IPS-18a (cell line): ENCODE measurements at regions not wholly inside any gene's neighbourhood (a gene's known extent, or its start where the extent isn't known, plus 50 kb on each side); places are given as distances from the start of the nearest gene placed in this dataset.

Source experiments
- H3K27ac ChIP-seq: one replicate; pipeline ENCODE4 v1.5.1; 2013; ENCODE audit warnings: low read length
- H3K27me3 ChIP-seq: one replicate; pipeline ENCODE4 v1.6.1; 2013; ENCODE audit warnings: mild to moderate bottlenecking, low read length; ENCODE audit not compliant: control insufficient read depth, insufficient read depth
- H3K36me3 ChIP-seq: one replicate; pipeline ENCODE4 v1.6.1; 2013; ENCODE audit warnings: low read depth, low read length; ENCODE audit not compliant: control insufficient read depth
- H3K4me1 ChIP-seq: one replicate; pipeline ENCODE4 v1.6.1; 2013; ENCODE audit warnings: low read depth, low read length; ENCODE audit not compliant: control insufficient read depth
- H3K4me3 ChIP-seq: one replicate; pipeline ENCODE4 v1.5.1; 2013; ENCODE audit warnings: low read length
- H3K9ac ChIP-seq: one replicate; pipeline ENCODE4 v1.6.1; 2013; ENCODE audit warnings: mild to moderate bottlenecking, low read length, moderate library complexity
- H3K9me3 ChIP-seq: one replicate; pipeline ENCODE4 v1.6.1; 2013; ENCODE audit warnings: low read depth, low read length; ENCODE audit not compliant: control insufficient read depth

DNA sequence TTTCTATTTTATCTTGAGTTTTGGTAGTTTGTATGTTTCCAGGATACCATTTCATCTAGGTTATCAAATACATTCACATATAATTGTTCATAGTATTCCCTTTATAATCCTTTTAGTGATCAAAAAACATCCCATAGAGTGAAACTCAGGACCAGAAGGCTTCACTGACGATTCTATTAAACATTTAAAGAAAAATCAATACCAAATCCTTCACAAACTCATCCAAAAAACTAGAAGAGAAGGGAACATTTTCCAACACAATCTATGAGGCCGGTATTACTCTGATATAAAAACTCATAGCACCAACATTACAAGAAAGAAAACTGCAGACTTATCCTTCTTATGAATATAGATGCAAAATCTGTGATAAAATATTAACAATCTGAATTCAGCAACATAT, 203.4 kb downstream of the ANKRD50 start:
- Histone ChIP-seq H3K27me3 (no peaks in the 10 kb centered on the region), H3K4me3 (no peak overlapping the region)

DNA sequence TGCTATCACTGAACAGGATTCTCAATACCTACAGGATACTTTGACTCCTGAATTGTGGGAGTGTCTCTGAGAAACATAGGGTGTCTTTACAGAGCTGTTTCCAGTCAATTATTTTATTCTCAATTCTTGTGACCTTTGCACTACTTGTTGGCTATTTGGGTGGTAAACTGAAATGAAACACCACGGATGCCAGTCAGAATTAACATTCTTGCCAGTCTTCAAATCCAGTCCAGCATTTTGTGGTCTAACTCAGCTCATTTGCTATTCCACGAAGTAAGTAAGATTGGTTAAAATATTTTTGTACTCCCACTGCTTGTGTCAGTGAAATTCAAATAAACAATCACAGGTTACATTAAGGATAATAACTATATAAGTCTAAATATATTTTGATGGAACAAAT, 197.9 kb downstream of the ANKRD50 start:
- no peaks in the 10 kb centered on the region for H3K27me3 ChIP-seq
- H3K36me3 ChIP-seq = no peaks in the 10 kb centered on the region
- H3K4me1 ChIP-seq = no peaks in the 10 kb centered on the region
- no peaks in the 10 kb centered on the region for H3K9me3 ChIP-seq
- no peak overlapping the region for H3K27ac ChIP-seq
- no peak overlapping the region for H3K4me3 ChIP-seq
- no peak overlapping the region for H3K9ac ChIP-seq

More for the DNA sequence above, 203.4 kb downstream of the ANKRD50 start:
- no peak overlapping the region for H3K9ac ChIP-seq
- no peaks in the 10 kb centered on the region for H3K4me1 ChIP-seq
- H3K36me3 ChIP-seq = no peaks in the 10 kb centered on the region
- no peak overlapping the region for H3K27ac ChIP-seq
- no peaks in the 10 kb centered on the region for H3K9me3 ChIP-seq

DNA sequence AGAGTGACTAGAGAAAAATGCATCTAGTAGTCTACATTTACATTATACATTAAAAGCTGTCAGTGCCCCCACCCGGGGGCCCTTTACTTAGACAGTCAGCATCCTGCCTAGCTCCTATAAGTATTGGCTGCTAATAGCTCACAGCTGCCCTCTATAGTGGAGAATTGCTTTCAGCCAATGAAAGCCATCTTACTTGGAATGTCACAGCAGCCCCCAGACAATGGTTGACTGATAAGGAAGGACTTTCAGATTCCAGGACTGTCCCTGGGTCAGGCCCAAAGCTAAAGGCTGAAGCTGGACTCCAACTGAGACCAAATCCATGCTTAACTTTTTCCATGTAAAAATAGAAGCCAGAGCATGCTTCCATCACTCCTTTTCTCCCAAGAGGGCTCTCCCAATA, 196.9 kb downstream of the ANKRD50 start:
- Histone ChIP-seq H3K9me3 (no peaks in the 10 kb centered on the region), H3K4me1 (no peaks in the 10 kb centered on the region), H3K36me3 (no peaks in the 10 kb centered on the region), H3K4me3 (no peak overlapping the region), H3K9ac (no peak overlapping the region), H3K27ac (no peak overlapping the region), H3K27me3 (no peaks in the 10 kb centered on the region)

DNA sequence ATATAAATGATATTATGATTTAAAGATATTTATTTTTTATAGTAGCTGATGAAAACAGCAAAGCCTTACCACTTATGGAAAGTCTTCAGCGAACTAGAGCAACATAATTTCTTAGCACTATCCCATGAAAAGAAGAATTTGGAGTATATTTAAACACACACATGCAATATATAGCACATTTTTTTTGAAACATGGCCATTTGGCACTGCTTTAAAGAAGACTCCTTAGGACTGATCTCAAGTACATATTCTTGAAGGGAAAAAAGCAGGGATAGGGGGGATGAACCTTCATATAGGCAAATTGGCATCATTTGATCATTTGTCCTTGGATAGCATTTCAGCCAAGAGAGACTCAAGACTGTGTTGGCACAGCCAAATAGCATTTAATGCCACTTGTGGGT, 193.3 kb downstream of the ANKRD50 start:
- Histone ChIP-seq H3K27ac (no peak overlapping the region), H3K27me3 (no peaks in the 10 kb centered on the region), H3K4me1 (no peaks in the 10 kb centered on the region), H3K9ac (no peak overlapping the region), H3K36me3 (no peaks in the 10 kb centered on the region), H3K4me3 (no peak overlapping the region), H3K9me3 (no peaks in the 10 kb centered on the region)

DNA sequence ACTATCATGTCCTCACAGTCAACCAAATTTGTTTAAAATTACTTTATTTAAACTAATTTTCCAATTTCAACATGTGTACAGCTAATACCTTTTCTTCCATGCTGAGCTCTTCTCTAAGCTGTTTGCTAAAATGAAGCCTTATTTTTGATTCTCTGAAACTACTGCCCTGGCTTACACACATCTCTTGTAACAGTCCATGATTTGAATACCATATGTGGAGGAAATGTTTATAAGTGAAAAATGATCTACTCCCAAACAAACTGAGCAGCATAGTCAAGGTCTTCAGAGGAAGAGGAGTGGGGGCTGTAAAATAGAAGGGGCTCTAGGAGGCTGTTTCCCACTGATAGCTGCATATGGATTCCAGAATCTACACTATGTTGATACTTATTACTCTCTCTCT, 188.7 kb downstream of the ANKRD50 start:
- H3K4me1 ChIP-seq = no peaks in the 10 kb centered on the region
- H3K4me3 ChIP-seq = no peak overlapping the region
- no peaks in the 10 kb centered on the region for H3K9me3 ChIP-seq
- no peaks in the 10 kb centered on the region for H3K27me3 ChIP-seq
- no peak overlapping the region for H3K9ac ChIP-seq
- H3K27ac ChIP-seq = no peak overlapping the region
- no peaks in the 10 kb centered on the region for H3K36me3 ChIP-seq

DNA sequence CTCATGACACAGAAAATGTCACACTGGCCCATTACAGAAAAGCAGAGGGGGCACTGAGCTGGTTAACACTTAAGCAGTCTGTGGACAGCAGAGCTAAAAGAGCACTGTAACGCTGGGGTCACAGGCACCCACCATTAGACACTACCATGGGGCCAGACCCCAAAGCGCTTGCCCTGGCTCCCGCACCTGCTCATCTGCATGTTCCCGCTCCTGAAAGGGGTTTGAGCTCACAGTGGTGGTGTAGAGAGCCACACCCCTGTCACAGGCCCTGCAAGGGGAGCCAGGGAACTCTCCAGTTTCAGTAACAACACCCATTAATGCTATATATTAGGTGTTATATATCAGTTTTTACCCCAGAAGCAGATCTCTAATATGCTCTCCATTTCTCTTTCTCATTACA, 187.0 kb downstream of the ANKRD50 start:
- Histone ChIP-seq H3K9ac (no peak overlapping the region), H3K27ac (no peak overlapping the region), H3K4me3 (no peak overlapping the region), H3K4me1 (no peaks in the 10 kb centered on the region), H3K27me3 (no peaks in the 10 kb centered on the region), H3K9me3 (no peaks in the 10 kb centered on the region), H3K36me3 (no peaks in the 10 kb centered on the region)

DNA sequence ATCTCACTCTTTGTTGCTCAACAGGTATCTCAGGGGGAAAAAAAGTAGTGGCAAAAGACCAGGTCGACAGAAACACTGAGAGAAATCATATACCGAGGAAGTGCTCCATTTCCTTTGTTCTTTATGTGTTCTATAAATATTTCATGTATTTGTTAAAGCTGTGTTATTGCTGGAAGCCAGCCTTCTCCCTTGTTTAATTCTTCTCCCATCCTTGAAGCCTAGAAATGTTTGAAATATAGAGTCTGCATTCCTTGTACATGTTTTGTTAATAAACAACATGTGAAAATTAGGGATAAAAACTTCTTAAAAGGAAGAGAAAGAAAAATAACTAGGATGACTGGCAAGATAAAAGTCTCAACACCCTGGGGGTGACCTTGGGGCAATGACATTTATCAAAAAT, 186.2 kb downstream of the ANKRD50 start:
- Histone ChIP-seq H3K36me3 (no peaks in the 10 kb centered on the region), H3K27me3 (no peaks in the 10 kb centered on the region), H3K9ac (no peak overlapping the region), H3K4me1 (no peaks in the 10 kb centered on the region), H3K27ac (no peak overlapping the region), H3K9me3 (no peaks in the 10 kb centered on the region), H3K4me3 (no peak overlapping the region)

DNA sequence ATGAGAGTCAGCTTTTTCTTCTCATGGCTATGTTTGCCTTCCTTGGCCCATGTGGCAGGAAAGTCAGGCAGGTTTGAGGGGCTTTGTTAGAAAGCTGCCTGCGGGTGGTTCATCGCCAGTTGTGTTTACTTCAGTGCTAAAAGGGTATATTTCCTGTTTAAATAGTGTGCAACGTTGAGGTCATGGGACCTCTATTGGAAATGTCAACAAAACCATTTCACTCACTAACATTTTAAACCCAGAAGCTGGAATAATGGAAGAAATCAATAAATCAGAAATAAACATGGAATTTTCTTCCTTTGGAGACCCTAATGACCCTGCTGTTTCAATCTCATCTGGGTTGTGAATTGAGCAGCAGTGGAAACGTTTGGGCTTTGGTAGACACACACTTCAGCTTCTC, 185.8 kb downstream of the ANKRD50 start:
- H3K27ac ChIP-seq = no peak overlapping the region

DNA sequence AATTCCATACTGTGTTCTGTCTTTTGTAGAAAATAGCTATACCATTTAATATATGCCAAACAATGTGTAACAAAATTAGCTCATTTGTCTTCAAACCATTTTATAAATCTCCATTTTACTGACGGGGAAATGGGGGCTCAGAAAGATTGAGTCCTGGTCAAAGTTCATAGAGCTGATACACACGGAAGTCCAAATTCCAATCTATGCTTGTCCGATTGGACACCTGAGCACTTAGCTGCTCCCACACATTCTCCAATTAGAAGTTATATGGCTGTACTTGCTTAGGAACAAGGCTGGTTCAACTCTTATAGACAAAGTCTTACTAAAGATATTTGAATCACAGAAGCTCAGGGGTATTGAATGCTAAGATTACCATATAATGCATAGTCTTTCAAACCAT, 185.2 kb downstream of the ANKRD50 start:
- Histone ChIP-seq H3K27me3 (no peaks in the 10 kb centered on the region), H3K36me3 (no peaks in the 10 kb centered on the region), H3K9ac (no peak overlapping the region), H3K4me1 (no peaks in the 10 kb centered on the region), H3K9me3 (no peaks in the 10 kb centered on the region), H3K4me3 (no peak overlapping the region), H3K27ac (no peak overlapping the region)

More for the DNA sequence above, 185.8 kb downstream of the ANKRD50 start:
- Histone ChIP-seq H3K4me3 (no peak overlapping the region), H3K36me3 (no peaks in the 10 kb centered on the region), H3K4me1 (no peaks in the 10 kb centered on the region), H3K9me3 (no peaks in the 10 kb centered on the region), H3K27me3 (no peaks in the 10 kb centered on the region), H3K9ac (no peak overlapping the region)

DNA sequence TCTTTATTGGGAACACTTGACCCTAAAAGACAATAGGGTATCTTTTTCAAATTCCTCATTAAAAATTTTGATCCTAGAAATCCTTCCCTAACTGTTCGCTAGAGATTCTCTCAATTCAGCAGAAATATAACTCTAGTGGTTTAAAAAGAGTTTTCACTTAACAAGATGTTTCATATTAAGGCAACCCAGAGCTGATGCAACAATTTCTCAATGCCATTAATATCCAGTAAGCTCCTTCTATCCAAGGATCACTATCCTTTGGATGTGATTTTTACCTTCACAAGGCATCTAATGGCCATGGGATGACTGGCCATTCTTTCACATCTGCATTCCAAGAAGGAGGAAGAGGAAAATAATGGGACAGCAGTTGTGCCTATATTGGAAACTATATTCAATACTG, 183.4 kb downstream of the ANKRD50 start:
- H3K9me3 ChIP-seq = no peaks in the 10 kb centered on the region
- H3K4me1 ChIP-seq = no peaks in the 10 kb centered on the region
- H3K27me3 ChIP-seq = no peaks in the 10 kb centered on the region
- H3K27ac ChIP-seq = no peak overlapping the region
- H3K9ac ChIP-seq = no peak overlapping the region
- H3K36me3 ChIP-seq = no peaks in the 10 kb centered on the region
- no peak overlapping the region for H3K4me3 ChIP-seq

DNA sequence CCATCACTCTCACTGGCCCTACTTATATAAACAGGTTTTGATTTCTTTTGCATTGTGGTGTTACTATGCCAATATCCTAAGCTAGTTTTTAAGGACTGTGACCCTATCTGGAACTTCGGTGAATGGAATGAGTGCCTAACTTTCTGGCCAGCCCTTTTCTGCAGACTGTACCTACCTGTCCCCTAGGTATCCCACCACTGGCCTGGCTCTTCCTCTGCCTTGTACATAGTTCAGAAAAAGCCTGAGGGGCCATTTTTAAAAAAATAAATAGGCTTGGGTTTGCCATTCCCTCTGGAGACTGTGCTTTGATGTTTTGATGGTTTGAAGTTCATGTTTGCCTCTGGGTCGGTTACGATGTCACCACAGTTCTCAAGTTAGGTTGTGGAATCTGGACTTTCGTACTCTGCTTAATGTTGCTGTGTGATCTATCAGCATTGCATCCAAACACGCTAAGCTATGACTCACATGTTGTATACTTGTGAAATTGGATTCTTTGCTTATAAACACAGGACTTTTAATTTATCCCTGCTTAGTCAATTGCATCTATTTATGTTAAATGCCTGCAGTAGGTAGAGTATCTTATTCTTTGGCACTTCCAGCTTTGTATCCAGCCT, 182.0 kb downstream of the ANKRD50 start:
- Histone ChIP-seq H3K4me1 (no peaks in the 10 kb centered on the region), H3K4me3 (no peak overlapping the region), H3K9me3 (no peaks in the 10 kb centered on the region), H3K36me3 (no peaks in the 10 kb centered on the region), H3K27ac (no peak overlapping the region), H3K27me3 (no peaks in the 10 kb centered on the region), H3K9ac (no peak overlapping the region)

DNA sequence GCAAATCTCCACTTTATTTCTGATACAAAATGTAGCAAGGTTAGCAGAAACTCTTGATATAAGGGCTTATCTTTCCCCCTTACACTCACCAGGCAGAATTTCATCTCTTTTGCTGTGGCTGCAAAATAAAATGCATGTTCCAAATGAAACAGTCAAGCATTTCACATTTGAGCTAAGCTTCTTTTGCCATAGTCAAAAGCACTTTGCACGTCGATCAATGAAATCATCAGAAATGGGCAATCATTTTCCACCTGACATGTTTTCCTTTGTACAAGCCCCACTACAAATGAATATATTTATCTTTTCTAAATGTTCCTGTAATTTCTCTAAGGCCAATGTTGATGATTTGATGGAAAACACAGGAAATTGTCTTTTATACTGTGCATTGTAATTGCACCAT, 178.4 kb downstream of the ANKRD50 start:
- Histone ChIP-seq H3K4me1 (no peaks in the 10 kb centered on the region), H3K9ac (no peak overlapping the region), H3K9me3 (no peaks in the 10 kb centered on the region), H3K36me3 (no peaks in the 10 kb centered on the region), H3K4me3 (no peak overlapping the region), H3K27me3 (no peaks in the 10 kb centered on the region), H3K27ac (no peak overlapping the region)
